ENCODE measurements at regions not wholly inside any gene's neighbourhood (a gene's known extent, or its start where the extent isn't known, plus 50 kb on each side); places are given as distances from the start of the nearest gene placed in this dataset.

DNA sequence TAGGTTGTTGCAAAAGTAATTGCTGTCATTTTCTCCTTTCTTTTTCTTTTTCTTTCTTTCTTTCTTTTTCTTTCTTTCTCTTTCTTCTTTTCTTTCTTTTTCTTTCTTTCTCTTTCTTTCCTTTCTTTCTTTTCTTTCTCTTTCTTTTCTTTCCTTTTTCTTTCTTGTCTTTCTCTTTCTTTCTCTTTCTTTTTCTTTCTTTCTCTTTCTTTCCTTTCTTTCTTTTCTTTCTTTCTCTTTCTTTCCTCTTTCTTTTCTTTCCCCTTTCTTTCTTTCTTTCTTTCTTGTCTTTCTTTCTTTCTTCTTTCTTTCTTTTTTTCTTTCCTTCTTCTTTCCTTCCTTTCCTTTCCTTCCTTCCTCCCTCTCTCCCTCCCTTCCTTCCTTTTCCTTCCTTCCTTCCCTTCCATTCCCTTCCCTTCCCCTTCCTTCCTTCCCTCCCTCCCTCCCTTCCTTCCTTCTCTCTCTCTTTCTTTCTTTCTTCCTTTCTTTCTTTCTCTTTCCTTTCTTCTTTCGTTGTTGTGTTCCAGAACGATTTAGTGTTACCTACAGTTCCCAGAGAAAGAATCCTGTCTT is 178.9 kb downstream of the RPIA start:
- TF ChIP-seq CTCF (IDR thresholded peaks at IDR 0.05): no peak

GRCh38 chr2:88871336-88871735 is 179.9 kb downstream of the RPIA start:
- TF ChIP-seq CTCF (IDR thresholded peaks at IDR 0.05): no peak

GRCh38 chr2:88873620-88874019 is 182.1 kb downstream of the RPIA start:
- no peak for TF ChIP-seq CTCF (IDR thresholded peaks at IDR 0.05)

DNA sequence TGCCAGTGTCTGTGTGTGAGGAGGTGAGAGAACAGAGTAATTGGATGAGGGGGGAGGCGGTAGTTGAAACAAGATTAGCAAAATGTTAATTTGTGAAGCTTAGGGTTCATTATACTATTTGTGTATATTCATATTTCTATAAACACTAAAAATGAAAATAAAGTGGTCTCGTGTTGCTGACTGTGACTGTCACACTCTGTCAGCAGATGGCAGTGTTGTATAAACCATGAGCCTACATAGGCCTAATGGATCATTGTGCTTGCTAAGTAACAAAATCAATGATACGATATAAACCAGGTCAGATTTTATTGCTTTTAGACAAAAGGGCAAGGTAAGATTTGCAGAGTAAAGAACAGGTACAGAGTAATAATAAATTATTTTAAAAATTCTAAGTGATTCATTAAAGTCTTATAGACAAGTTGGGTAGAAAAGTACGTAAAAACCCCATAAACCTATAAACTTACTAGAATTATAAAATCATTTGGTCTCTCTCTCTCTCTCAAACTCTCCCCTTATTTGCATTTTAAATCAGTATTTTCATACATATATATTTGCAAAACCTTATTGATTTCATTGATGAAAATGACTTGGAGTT is 182.7 kb downstream of the RPIA start:
- TF ChIP-seq CTCF (IDR thresholded peaks at IDR 0.05): peak; percentile 78

- no peak for TF ChIP-seq CTCF (IDR thresholded peaks at IDR 0.05)
These were observed 184.3 kb downstream of the RPIA start for GRCh38 chr2:88875736-88876135.

DNA sequence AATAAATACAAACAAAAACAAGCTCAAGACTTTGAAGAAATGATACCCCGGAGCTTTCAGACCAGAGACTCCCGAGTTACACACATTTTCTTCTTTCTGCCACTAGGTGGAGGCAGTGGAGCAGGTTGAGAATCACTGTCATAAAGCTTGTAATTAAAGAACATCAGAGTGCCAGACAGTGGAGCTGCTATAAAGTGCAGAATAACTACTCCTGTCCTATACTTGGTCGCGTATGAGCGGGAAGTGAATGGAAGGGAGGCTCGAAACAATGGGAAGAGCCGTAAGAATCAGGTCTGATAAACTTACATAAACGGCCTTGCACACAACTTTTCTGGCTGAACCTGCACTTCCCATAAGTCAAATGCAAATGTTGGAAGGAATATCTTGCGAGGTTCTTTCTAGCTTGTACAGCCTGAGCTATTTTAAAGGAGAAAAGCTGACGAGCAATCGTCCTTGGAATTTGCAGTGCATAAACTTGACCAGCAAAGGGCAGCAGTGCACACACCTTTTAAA is 189.0 kb downstream of the RPIA start:
- TF ChIP-seq CTCF (IDR thresholded peaks at IDR 0.05): peak; percentile 68

- TF ChIP-seq CTCF (IDR thresholded peaks at IDR 0.05): no peak
These were observed 193.8 kb downstream of the RPIA start for GRCh38 chr2:88885275-88885674.

Data from LNCAP (cell line).